Midbrain (tissue), 1 donor: ENCODE measurements at regions not wholly inside any gene's neighbourhood (a gene's known extent, or its start where the extent isn't known, plus 50 kb on each side); places are given as distances from the start of the nearest gene placed in this dataset.

Experiments used
- DNase-seq: peaks from one replicate; lab custom pipeline; 2025; lab: John Stamatoyannopoulos, UW

DNA sequence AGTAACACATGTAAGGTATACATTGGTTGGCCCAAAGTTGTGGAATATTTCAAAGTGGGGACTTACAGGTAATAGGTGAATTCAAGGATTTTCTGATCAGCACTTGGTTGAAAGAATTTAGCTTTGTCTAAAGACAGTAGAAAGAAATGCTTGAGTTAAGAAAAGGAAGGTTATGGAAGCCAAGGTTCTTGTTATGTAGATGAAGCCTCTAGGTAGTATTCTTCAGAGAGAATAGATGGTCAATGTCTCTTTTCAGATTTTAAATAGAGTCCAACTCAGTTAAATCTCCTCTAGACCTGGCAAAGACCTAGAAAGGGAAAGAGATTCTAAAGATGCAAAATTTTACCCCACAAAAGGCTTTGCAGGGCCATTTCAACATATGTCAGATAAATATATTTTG is 157.4 kb downstream of the ANKRD30B start:
- no peak for DNase-seq

DNA sequence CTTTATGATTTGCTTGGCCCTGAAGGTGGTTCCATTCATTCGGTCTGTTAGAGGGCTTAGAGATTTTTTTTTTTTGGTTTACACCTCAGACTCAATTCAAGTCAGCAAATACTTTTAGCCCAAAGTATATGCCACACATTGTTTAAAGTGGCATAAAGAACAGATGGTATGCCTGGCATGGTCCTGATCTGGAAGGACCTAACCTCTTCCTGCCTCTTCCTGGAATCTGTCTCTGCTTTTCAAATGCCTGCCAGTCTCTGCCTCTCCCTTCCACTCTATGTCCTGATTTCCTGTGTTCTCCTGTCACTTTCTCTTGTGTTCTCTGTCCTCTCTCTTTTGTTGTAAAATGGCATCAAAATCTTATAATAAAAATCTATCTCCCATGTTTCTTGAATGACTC is 158.0 kb downstream of the ANKRD30B start:
- no peak for DNase-seq

DNA sequence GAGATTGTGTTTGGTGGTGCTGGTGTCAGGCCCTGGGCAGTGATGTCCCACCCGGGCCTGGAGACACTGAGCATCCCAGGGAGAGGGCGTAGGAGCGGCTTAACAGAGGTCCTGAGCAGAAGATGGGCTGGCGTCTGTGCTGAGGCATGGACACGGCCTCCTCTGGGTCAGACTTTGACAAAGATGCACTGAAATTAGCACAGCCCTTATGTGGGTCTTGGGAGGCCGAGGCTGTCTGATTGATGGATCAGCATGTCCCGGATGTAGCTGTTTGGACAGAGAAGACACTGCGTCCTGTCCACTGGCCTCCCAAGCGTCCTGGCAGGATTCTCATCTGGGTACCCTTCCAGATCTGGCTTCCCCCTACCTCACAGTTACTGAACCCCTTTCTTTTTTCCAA is 159.4 kb downstream of the ANKRD30B start:
- no peak for DNase-seq

DNA sequence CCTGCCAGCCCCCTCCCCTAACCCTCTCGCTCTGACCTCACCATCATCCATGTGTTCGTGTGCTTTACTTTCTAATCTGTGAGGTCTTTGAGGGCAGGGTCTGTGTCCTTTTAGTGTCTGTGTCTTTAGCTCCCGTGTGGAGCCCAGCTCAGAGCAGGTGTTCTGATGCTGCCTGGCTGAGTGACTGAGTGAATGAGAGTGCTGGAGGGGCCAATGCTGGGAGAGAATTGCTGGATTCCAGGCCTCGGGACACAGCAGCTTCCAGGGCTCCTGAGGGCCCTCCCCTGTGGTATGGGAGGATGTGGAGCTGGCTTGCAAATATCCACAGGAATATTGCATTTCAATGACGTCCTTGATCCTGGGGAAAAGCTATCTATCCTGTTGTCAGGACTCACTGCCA is 160.6 kb downstream of the ANKRD30B start:
- DNase-seq: no peak

DNA sequence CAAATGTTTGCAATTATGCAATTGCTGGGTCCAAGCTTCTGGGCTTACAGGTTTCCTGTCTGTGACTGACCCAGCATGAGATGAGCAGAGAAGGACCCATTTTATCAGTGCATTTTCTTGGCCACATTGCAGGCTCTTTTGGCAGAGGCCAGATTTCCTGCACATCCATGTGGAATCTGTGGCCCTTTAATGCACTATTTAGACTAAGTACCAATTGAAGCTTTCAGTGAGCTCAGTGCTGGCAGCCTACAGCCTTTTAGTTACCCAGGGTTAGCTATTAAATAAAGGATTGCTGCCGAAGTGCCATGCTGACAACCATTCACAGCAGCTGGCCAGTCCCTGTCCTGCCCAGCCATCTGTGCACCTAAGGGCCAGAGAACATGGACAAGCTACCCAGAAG is 165.0 kb downstream of the ANKRD30B start:
- DNase-seq: no peak

DNA sequence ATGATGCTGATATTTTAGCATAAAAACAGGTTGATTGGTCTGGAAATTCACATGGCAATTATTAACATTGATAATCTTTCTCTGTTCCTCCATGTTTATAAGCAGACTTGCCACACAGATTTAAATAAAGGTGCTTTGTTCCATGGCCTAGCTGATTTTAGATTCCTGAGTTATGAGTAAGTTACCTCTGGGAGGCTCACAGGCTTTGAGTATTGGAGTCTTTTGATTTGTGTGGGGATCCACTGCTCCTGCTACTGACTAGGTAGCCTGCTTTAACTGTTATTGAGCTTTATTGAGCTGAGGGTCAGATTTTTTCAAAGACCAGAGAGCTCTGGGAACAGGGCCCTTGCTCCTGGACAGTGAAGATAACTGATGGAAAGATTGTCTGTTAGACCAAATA is 166.1 kb downstream of the ANKRD30B start:
- DNase-seq: no peak

DNA sequence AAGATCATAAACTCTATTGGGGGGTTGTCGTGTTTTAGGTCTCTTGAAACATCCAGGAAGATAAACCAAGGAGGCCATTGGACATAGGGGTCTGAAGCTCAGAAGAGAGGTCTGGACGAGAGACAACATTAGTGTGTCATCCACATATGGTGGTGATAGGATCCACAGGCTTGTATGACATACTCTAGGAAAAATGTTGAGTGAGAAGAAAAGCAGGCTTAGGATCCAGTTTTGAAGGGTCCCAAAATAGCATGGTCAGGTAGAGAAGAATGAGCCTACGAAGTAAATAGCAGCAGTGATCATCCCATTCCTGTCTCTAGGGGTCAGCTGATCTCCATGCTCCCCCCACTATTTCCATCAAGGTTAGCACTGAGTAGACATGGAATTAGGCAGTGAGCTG is 166.8 kb downstream of the ANKRD30B start:
- no peak for DNase-seq

DNA sequence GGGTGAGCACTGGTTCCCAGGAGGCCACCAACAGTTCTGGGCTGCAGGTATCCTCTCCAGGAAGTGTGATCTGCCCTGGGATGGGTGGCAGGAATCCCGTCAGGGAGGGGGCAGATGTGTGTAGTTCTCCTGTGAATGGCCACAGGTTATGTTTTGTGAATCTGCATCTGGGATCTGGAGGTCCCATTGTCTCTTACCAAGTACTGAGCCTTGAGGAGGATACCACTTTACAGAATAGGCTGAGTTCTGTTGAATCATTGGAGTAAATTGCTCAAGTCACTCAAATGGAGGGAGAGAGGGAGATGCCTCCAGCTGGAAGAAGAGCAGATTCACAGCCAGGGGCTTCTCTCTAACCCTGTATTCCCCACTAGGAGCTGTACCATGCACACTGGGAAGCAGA is 168.2 kb downstream of the ANKRD30B start:
- no peak for DNase-seq

DNA sequence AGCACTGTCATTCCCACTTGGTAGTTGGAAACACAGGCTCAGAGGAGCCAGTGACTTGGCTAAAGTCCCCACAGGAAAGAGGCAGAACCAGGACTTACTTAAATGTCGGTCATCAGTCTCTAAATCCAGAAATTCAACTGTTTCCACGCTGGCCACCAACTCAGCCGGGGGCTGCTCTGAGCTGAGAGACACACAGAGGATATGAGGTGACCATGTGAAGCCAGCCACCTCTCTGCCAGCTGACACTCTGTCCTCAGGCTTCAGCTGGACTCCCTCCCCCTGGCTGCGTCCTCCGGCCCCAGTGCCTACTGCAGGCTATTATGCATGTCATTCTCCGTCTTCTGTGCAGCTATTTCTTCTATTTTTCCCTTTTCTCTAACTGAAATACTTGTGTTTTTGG is 168.9 kb downstream of the ANKRD30B start:
- DNase-seq: no peak

DNA sequence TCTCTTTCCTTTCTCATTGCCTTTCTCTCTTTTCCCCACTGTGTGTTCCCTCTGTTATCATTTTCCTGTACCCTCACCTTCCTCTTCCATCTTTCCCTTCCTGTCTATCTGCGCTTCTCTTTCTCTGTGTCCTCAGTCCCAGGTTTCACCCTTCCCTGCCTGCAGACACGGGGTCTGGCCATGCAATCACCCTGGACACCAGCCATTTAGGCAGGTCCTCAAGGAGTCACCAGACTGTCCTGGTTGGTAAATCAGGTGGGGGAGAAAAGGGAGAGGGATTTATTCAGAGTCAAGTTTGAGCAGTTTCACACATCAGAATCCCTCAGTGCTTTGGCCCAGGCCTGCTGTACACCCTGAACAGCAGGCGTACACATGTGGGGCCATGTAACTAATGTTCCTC is 169.3 kb downstream of the ANKRD30B start:
- DNase-seq: no peak

DNA sequence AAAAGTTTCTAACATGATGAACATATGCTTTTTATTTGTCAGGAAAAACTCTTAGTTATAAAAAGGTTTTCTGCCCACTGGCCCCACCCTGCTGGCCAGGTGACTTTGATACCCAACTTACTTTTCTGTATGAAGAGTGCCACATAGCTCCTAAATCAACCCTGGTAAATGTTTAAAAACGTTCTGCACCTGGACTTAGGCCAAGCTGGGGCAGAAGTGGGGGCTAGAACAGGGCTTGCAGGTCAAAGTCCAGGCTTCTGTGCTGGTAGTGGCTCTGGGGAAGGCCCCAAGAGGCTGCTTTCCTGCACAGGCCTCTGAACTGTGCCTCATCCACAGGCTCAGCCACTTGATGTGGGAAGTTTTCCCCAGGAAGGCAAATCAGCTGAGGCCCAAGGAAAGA is 171.7 kb downstream of the ANKRD30B start:
- no peak for DNase-seq

DNA sequence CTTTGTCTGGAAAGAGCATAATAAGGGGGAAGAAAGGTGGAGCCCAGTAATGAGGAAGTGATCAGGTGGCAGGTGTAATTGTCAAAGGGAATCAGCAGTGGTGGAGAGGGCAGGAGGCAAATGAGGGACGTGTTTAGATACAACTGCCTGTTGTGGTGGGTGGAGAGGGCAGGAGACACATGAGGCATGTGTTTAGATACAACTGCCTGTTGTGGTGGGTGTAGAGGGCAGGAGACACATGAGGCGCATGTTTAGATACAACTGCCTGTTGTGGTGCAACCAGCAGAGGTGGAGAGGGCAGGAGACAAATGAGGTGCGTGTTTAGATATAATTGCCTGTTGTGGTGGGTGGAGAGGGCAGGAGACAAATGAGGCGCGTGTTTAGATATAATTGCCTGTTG is 173.1 kb downstream of the ANKRD30B start:
- no peak for DNase-seq

DNA sequence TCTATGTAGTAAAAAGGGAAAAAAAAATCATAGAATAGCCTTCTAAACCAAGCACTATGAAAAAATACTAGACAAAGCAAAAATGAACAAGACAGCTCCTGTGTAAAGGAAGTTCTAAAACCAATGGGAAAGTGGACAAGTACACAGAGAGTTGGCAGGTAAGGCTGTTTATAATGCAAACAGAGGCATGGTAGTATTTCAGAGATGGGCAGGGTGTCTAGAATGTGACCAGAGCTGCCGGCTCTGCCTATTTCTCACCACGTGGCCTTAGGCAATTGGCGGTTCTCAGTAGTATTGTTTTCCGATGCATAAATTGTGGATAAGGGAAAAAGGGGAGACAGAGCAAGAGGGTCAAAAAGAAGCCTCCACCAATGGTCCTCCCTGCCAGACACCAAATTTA is 173.6 kb downstream of the ANKRD30B start:
- no peak for DNase-seq

DNA sequence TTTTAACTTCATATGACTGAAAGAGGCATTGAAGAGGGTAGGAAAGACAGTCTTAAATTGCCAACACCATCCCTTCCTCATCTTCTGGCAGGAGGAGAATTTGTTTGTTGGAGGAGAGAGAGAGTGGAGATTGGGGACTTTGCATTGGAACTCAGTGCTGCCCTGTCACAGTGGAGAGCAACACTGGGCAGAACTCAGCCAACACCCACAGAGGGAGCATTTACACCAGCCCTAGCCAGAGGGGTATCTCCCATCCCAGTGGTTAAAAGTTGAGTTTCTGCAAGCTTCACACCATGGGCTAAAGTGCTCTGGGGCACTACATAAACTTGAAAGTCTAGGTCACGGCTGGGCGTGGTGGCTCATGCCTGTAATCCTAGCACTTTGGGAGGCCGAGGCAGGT is 174.1 kb downstream of the ANKRD30B start:
- DNase-seq: no peak

DNA sequence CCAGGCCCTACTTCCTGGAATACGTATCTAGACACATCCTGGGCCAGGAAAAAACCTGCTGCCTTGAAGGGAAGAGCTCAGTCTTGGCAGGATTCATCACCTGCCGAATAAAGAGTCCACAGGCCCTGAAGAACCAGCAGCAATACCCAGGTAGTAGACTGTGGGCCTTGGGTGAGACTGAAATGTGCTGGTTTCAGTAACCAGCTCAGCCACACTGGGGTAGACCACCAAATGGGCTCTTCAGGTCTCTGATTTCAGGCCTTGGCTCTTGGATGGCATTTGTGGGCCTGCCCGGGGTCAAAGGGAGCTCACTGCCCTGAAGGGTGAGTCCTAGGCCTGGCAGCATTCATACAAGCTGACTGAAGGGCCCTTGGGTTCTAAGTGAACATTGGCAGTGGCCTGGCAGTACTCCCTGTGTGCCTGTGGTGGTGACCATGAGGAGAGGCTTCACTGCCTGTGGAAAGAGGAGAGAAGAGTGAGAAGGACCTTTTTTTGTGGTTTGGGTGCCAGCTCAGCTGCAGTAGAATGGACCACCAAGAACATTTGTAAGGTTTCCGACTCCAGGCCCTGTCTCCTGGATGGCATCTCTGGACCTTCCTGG is 175.1 kb downstream of the ANKRD30B start:
- no peak for DNase-seq

DNA sequence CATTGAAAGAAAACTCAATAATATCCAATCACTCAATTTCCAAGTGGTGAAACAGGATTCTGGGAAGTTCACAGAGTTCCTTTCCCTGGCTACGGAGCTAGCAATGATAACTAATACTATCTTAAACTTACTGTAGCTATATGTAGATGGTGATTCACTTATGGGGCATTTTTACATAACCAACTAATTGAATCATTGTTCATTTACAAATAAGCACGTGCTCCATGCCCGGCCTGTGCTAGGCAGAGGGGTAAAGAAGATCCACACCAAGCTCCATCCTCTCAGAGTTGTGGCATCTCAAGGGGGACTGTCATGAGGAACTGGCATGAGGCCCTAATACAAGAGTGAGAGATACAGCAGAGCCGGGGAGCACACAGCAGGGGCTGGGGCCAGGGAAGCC is 176.3 kb downstream of the ANKRD30B start:
- DNase-seq: no peak

DNA sequence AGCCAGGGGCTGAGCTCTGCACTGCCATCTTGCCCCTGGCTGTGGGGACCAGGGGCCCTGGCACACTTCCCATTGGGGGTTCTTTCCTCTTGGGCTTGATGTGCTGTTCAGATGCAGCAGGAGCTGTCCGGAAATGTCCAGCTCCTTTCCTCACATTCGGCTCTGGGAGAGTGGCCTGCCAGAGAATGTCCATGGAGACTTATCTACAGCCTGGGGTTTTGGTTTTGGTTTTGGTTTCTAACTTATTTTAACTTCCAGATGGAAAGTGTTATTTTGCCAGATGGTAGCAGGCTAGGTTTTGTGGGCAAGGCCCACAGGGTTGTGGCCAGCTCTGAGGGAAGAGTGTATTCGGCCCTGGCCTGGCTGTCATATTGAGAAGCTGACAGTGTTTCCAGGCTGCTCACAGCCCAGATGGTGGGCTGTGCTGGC is 177.3 kb downstream of the ANKRD30B start:
- DNase-seq: no peak

DNA sequence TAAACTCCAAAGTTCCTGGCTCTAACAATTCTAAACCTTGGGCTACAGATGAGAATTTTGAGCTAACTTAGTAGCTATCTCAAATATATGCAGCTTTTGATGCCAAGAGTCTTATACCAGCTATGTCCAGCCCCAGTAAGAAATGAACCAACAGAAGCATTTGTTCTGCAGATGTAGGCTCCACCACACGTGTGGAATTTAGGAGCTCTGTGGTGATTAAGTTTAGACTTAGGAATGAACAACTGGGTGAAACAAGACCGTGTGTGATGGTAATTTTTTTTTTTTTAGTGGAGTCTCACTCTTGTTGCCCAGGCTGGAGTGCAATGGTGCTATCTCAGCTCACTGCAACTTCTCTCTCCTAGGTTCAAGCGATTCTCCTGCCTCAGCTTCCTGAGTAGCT is 179.7 kb downstream of the ANKRD30B start:
- DNase-seq: no peak

DNA sequence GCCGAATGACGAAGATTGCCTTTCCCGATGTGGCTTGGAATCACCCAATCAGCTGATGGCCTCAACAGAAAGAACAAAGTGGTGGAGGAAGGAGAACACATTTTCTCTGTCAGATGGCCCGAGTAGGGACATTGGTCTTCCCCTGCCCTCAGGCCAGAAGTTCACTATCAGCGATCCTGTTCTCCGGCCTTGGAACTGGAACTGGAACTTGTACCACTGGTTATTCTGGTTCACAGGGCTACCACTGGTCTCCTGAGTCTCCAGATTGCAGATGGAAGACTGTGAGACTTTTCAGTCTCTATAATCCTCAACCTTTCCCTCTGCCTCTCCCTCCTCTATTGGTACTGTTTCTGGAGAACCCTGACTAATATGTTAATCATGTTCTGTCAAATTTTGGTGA is 180.4 kb downstream of the ANKRD30B start:
- DNase-seq: no peak

DNA sequence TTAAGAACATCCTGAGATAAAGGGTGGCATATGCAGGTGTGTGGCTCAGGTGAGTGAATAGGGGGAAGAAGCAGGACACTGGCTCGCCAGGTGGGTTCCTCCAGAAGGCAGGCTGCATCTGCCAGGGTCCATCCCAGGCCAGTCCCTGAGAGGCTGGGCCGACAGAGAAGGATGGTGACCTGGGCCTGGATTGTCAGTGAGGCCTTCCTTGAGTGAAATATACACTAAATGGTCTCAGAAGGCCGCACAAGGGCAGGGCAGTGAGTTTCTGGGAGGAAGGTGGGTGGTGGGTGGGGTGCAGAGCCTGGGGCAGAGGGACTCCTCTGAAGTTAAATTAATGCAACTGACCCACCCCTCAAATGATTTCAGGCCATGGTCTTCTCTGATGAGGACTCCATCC is 182.1 kb downstream of the ANKRD30B start:
- DNase-seq: no peak

DNA sequence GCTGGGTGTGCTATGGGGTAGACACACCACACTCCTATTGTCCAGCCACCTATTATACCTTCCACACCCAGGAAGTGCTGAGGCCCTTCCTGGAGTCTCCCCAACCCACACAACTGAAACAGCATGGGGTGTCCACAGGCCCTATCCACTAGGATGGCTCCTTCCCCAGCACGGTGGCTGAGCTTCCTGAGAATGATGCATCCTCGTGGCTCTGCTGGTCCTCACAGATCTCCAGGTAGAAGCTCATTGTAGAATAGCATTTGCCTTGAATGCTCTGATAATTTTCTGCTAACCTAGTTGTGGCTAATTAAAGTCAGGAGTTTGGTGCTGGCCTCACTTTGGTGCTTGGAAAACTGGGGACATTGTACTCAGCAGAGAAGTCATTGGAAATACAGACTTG is 182.6 kb downstream of the ANKRD30B start:
- no peak for DNase-seq

DNA sequence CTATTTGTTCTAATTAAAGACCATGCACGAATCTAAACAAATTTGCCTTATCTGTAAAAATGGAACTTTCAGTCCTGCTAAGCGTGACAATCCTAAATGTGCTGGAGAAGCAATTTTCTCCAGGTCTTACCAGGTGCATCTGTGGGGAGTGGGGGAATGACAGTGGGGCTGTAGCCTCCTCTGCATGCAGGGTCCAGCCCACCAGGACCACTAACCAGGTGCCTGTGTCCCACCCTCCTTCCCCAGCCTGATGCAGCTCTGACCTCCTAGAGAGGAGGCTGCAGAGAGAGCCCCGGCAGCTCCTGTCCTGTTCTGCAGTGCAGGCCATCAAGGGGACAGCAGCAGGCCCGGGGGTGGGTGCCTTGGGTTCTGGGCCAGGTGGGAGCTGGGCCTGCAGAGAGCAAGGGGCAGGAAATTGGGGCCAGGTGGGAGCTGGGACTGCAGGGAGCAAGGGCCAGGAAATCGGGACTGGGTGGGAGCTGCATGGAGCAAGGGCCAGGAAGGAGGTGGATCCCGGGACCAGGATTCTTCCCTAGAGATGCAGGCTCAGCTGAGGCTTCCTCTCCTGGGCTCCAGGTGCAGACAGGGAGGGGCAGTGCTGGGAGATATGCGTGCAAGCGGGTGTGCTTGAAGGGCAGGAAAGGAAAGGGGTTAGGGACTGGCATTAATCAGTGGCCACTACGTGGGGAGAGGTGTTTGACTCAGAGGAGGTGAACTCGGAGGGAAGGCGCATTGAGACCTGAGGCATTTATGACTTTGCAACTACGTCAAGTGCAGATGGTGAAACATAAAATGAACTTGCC is 185.3 kb downstream of the ANKRD30B start:
- no peak for DNase-seq

DNA sequence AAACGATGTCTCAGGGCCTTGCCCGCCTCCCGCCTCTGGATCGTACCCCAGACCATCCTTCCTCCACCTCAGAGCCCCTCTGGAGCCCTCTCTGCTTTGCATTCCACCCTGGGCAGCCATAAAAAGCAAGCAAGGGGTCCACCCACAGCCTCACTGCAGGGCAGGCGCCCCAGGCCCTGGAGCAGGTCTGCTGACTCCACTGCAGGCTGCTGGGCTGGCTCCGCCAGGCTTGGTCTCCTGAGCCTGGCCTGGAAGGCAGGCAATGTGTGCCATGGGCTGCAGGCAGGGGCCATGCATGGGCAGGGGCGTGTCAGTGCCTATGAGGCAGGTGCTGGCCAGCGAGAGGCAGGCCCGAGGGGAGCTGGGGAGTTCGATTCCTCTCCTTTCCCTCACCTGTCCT is 186.0 kb downstream of the ANKRD30B start:
- DNase-seq: no peak

DNA sequence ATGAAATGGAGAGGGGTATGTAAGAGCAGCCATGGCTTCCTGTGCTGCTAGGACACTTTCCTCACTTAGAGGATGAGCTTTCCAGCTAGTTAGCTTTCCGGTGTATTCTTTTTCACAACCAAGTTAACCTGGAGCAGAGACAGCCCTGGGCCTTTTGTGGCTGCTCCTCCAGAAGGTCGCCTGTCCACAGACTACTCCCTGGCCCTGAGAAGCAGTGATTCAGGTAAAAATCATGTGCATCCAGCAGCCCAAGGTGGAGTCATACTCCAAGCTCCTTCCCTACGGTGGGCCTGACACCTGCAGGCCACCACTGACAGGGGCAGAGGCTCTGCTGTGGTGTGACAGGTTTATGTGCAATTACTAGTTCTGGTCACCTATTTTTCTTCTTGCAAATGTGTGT is 187.2 kb downstream of the ANKRD30B start:
- DNase-seq: no peak
